ACC112 (cell line): ENCODE measurements at regions not wholly inside any gene's neighbourhood (a gene's known extent, or its start where the extent isn't known, plus 50 kb on each side); places are given as distances from the start of the nearest gene placed in this dataset.

Experiments
- H2AFZ ChIP-seq: fragments of 200-600 bp; sonication (generic); one replicate; pipeline ENCODE4 v1.6.0; 2017; ENCODE audit warnings: antibody characterized with exemption, low read length; ENCODE audit not compliant: unreplicated experiment
- H3K27ac ChIP-seq: fragments of 200-600 bp; sonication (generic); 2 replicates; pipeline ENCODE4 v1.5.1; 2014; ENCODE audit warnings: low read depth, mild to moderate bottlenecking, antibody characterized with exemption, low read length, moderate library complexity
- H3K27me3 ChIP-seq: fragments of 200-600 bp; sonication (generic); 2 replicates; pipeline ENCODE4 v1.6.1; 2014; ENCODE audit warnings: mild to moderate bottlenecking, antibody characterized with exemption, low read length, moderate library complexity, mixed read lengths; ENCODE audit not compliant: insufficient read depth
- H3K36me3 ChIP-seq: fragments of 200-600 bp; sonication (generic); 2 replicates; pipeline ENCODE4 v1.6.1; 2016; ENCODE audit warnings: mild to moderate bottlenecking, antibody characterized with exemption, low read length, moderate library complexity, mixed read lengths; ENCODE audit not compliant: insufficient read depth
- H3K4me1 ChIP-seq: fragments of 200-600 bp; sonication (generic); one replicate; pipeline ENCODE4 v1.6.1; 2016; ENCODE audit warnings: low read length, mixed read lengths; ENCODE audit not compliant: insufficient read depth, unreplicated experiment, control insufficient read depth
- H3K4me3 ChIP-seq: fragments of 200-600 bp; sonication (generic); 2 replicates; pipeline ENCODE4 v1.5.1; 2014; ENCODE audit warnings: mild to moderate bottlenecking, low read depth, low read length
- H3K79me2 ChIP-seq: fragments of 200-600 bp; sonication (generic); one replicate; pipeline ENCODE4 v1.6.0; 2016; ENCODE audit warnings: low read length; ENCODE audit not compliant: control insufficient read depth, unreplicated experiment, insufficient read depth

- Histone ChIP-seq H3K27ac (no peak overlapping the region), H3K4me1 (peaks cover 9% of the 10 kb centered on the region), H3K79me2 (no peaks in the 10 kb centered on the region), H3K4me3 (no peak overlapping the region), H3K36me3 (no peaks in the 10 kb centered on the region), H3K27me3 (no peaks in the 10 kb centered on the region), H2AFZ (no peak overlapping the region)
Observed at GRCh38 chr17:68714676-68715075, 113.5 kb upstream of the FAM20A start.

GRCh38 chr17:68711858-68712257, 110.7 kb upstream of the FAM20A start:
- no peaks in the 10 kb centered on the region for H3K36me3 ChIP-seq
- H3K79me2 ChIP-seq, result no peaks in the 10 kb centered on the region
- H3K4me1 ChIP-seq, result peaks cover 9% of the 10 kb centered on the region
- H3K27ac ChIP-seq, result no peak overlapping the region
- H3K4me3 ChIP-seq, result no peak overlapping the region
- H3K27me3 ChIP-seq, result no peaks in the 10 kb centered on the region
- no peak overlapping the region for H2AFZ ChIP-seq

- Histone ChIP-seq H3K4me1 (peaks cover 9% of the 10 kb centered on the region), H2AFZ (peak overlapping the region; percentile 75), H3K4me3 (no peak overlapping the region), H3K27me3 (no peaks in the 10 kb centered on the region), H3K36me3 (no peaks in the 10 kb centered on the region), H3K79me2 (no peaks in the 10 kb centered on the region), H3K27ac (no peak overlapping the region)
Observed at GRCh38 chr17:68710976-68711375, 109.8 kb upstream of the FAM20A start.

DNA sequence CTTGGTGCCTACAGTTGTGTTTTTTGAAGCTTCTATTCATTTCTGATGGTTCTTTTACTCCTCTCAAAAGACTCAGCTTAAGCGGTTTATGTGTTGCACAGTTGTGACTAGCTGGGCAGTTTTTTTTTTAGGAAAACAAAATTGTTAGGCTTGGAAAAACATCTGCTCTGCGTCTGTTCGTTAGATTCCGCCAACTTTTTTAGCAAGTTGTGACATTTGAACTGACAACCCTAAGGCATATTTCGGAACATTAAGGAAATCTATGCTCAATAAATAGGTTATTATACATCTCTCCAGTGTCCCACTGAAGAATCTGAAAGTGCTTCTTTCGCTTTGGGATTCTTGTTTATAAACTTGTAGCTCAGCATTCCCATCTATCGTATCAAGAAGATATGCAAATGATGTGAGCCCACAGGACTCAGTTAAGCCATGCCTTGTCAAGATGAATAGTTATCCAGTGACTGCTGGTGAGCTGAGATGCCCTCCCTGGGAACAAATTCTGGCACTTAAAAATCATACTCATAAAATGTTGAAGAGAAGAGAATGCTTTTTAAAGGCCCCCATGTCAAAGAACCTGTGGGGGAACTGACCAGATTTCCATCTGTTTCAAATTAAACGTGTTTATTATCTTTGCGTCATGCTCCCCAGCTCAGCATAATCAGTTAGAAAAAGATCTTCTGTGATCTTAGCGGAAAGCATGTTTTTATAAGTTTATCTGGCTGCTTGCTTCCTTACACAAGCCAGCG, 109.0 kb upstream of the FAM20A start:
- Histone ChIP-seq H3K36me3 (no peaks in the 10 kb centered on the region), H3K4me1 (peaks cover 14% of the 10 kb centered on the region), H3K79me2 (no peaks in the 10 kb centered on the region), H3K4me3 (peak overlapping the region; percentile 7; the same call in 1 of the 2 replicates), H2AFZ (peak overlapping the region; percentile 75), H3K27ac (no peak overlapping the region), H3K27me3 (no peaks in the 10 kb centered on the region)

GRCh38 chr17:68709461-68709860, 108.3 kb upstream of the FAM20A start:
- Histone ChIP-seq H2AFZ (no peak overlapping the region), H3K27ac (no peak overlapping the region), H3K79me2 (no peaks in the 10 kb centered on the region), H3K27me3 (no peaks in the 10 kb centered on the region), H3K36me3 (no peaks in the 10 kb centered on the region), H3K4me1 (peaks cover 21% of the 10 kb centered on the region), H3K4me3 (no peak overlapping the region)

DNA sequence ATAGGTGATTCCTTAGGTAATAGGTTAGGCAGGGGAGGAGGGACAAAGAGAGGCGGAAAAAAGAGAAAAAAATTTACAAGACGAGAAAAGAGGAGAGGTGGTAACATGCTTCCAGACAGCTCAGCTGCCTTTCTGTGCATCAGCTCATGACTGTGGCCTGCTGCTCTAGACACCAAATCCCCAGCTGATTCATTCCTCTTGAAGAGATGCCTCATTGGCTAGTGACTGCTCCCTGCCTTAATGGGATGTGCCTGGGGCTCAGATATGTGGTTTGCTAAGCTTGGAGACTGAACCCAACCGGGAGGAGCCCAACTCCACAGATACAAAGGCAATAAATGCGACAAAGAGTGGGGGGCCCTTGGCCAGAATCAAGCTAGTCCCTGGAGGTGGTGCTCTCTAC, 105.9 kb upstream of the FAM20A start:
- H3K79me2 ChIP-seq, result no peaks in the 10 kb centered on the region
- peaks cover 24% of the 10 kb centered on the region for H3K4me1 ChIP-seq
- no peaks in the 10 kb centered on the region for H3K27me3 ChIP-seq
- no peak overlapping the region for H2AFZ ChIP-seq
- no peak overlapping the region for H3K4me3 ChIP-seq
- H3K27ac ChIP-seq, result no peak overlapping the region
- H3K36me3 ChIP-seq, result no peaks in the 10 kb centered on the region

GRCh38 chr17:68706356-68706920, 105.3 kb upstream of the FAM20A start:
- Histone ChIP-seq H3K27me3 (no peaks in the 10 kb centered on the region), H3K27ac (no peak overlapping the region)

GRCh38 chr17:68705714-68706076, 104.5 kb upstream of the FAM20A start:
- Histone ChIP-seq H3K36me3 (no peaks in the 10 kb centered on the region), H3K27ac (peak overlapping the region; percentile 34; the same call in 1 of the 2 replicates), H3K27me3 (no peaks in the 10 kb centered on the region), H2AFZ (peak overlapping the region; percentile 3), H3K4me3 (no peak overlapping the region), H3K79me2 (no peaks in the 10 kb centered on the region), H3K4me1 (peaks cover 21% of the 10 kb centered on the region)

More at GRCh38 chr17:68706356-68706920, 105.3 kb upstream of the FAM20A start:
- no peak overlapping the region for H3K4me3 ChIP-seq
- H3K79me2 ChIP-seq, result no peaks in the 10 kb centered on the region
- no peak overlapping the region for H2AFZ ChIP-seq
- no peaks in the 10 kb centered on the region for H3K36me3 ChIP-seq
- H3K4me1 ChIP-seq, result peaks cover 24% of the 10 kb centered on the region

DNA sequence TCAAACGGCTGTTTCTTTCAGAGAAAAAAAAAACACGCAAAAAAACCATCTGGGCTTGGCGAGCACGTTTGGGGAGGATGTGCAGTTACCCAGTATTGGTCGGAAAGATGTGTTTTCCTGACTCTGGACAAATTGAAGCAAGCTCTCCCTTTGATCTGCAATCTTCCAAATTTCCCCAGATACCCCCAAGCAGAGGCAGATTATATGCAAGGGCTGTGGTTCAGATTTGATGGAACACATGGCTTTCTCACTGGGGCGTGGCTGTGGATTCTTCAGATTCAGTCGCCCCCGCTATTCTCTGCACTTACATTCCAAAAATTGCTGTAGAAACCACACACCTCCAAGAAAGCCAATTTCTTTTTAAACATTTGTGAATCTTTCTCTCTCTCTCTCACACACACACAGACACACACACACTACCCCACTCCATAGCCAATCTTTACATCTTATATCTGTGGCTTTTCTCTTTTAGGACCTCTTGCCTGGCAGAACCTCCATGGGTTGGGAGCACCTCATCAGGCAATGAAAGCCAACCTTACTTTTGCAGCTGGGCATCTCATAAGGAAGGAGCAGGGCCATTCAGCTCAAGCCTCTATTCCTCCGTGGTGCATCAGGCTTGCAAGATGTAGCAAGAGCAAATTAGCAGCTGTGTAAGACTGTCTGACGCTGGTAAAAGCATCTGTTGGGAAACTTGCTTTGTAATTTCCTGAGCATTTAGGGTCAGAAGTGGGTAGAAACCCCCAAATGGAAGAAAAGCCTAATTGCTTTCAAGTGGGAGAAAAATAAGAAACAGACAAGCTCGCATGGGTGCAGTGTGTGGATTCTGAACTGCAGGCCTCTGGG, 103.9 kb upstream of the FAM20A start:
- H3K4me1 ChIP-seq, result peaks cover 15% of the 10 kb centered on the region
- H3K27ac ChIP-seq, result peak overlapping the region; percentile 34; the same call in 1 of the 2 replicates
- peak overlapping the region; percentile 42 for H2AFZ ChIP-seq
- no peaks in the 10 kb centered on the region for H3K79me2 ChIP-seq
- no peaks in the 10 kb centered on the region for H3K27me3 ChIP-seq
- H3K36me3 ChIP-seq, result no peaks in the 10 kb centered on the region
- peak overlapping the region; percentile 60 for H3K4me3 ChIP-seq

DNA sequence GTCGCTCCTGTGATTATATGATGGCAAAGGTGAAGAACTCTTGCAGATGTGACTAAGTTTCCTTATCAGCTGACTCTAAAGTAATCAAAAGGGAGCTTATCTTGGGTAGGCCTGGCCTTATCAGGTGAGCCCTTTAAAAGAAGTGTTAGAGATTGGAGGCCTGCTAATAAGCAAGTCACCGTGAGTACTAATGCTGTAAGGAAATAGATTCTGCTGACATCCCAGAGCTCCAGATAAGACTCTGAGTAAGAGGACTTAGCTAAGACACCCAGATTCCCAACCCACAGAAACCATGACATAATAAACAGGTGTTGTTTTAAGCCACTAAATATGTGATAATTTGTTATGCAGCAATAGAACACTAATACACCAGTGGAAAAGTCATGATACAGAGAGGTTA, 99.9 kb upstream of the FAM20A start:
- Histone ChIP-seq H2AFZ (no peak overlapping the region), H3K27ac (no peak overlapping the region), H3K4me1 (peaks cover 28% of the 10 kb centered on the region), H3K4me3 (no peak overlapping the region), H3K27me3 (no peaks in the 10 kb centered on the region), H3K36me3 (no peaks in the 10 kb centered on the region), H3K79me2 (no peaks in the 10 kb centered on the region)
